Nephron progenitor cell (in vitro differentiated cells): ENCODE measurements at regions not wholly inside any gene's neighbourhood (a gene's known extent, or its start where the extent isn't known, plus 50 kb on each side); places are given as distances from the start of the nearest gene placed in this dataset.

Source experiments
- DNase-seq: peaks from one replicate; pipeline ENCODE4 v3.0.0; 2021
- H3K27ac Mint-ChIP-seq: 2 replicates; pipeline ENCODE4 v1.8.0; 2021; ENCODE audit warnings: mild to moderate bottlenecking, moderate library complexity, mixed read lengths
- H3K27me3 Mint-ChIP-seq: 2 replicates; pipeline ENCODE4 v1.8.0; 2021; ENCODE audit warnings: mild to moderate bottlenecking, low read depth, mixed read lengths; ENCODE audit not compliant: poor library complexity
- H3K36me3 Mint-ChIP-seq: 2 replicates; pipeline ENCODE4 v1.8.0; 2021; ENCODE audit warnings: low read depth, mixed read lengths
- H3K4me1 Mint-ChIP-seq: 2 replicates; pipeline ENCODE4 v1.8.0; 2021; ENCODE audit warnings: mixed read lengths
- H3K4me3 Mint-ChIP-seq: 2 replicates; pipeline ENCODE4 v1.8.0; 2021; ENCODE audit warnings: mild to moderate bottlenecking, moderate library complexity, mixed read lengths
- H3K9me3 Mint-ChIP-seq: 2 replicates; pipeline ENCODE4 v1.8.0; 2021; ENCODE audit warnings: mild to moderate bottlenecking, moderate library complexity, mixed read lengths
- TF ChIP-seq, protein P1 (sequence below): fragments of 200-600 bp; sonication (generic); IDR thresholded peaks from 2 replicates; pipeline ENCODE4 v1.5.0; 2021; ENCODE audit warnings: antibody characterized with exemption

DNA sequence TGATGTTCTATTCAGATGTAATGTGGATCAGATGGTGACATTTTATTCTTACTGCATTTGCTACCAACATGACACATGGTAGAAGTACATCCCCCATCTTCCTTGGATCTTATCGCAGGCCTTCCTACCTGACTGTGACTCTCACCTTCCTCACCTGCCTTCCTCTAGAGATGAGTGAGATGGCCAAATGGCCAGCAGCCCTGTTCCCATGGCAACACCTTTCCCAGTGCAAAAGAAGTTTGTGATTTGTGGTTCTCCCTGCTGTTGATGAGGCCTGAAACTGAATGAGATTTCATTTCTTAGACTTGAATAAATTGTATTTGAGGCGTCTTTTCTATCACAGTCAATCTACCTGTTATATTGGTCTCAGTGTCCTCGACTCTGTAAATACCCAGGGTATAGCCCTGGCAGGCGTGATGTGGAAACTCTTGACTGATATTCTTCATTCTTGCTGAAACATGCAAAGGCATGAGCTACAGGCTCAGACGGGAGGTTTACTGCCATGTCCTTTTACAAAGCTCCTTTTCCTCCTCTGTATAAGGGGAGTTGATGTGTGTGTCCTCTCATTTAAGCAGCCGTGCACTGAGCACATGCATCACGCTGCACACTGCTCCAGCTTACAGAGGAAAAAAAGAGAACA, 440.7 kb upstream of the AKR1E2 start:
- no peaks in the 10 kb centered on the region for H3K9me3 Mint-ChIP-seq
- TF ChIP-seq, protein P1, sequence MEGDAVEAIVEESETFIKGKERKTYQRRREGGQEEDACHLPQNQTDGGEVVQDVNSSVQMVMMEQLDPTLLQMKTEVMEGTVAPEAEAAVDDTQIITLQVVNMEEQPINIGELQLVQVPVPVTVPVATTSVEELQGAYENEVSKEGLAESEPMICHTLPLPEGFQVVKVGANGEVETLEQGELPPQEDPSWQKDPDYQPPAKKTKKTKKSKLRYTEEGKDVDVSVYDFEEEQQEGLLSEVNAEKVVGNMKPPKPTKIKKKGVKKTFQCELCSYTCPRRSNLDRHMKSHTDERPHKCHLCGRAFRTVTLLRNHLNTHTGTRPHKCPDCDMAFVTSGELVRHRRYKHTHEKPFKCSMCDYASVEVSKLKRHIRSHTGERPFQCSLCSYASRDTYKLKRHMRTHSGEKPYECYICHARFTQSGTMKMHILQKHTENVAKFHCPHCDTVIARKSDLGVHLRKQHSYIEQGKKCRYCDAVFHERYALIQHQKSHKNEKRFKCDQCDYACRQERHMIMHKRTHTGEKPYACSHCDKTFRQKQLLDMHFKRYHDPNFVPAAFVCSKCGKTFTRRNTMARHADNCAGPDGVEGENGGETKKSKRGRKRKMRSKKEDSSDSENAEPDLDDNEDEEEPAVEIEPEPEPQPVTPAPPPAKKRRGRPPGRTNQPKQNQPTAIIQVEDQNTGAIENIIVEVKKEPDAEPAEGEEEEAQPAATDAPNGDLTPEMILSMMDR = no peak
- H3K4me3 Mint-ChIP-seq = no peak overlapping the region
- H3K27me3 Mint-ChIP-seq = peaks cover 3% of the 10 kb centered on the region
- no peak for DNase-seq
- H3K4me1 Mint-ChIP-seq = peaks cover 45% of the 10 kb centered on the region
- H3K27ac Mint-ChIP-seq = peak overlapping the region; percentile 7
- no peaks in the 10 kb centered on the region for H3K36me3 Mint-ChIP-seq

DNA sequence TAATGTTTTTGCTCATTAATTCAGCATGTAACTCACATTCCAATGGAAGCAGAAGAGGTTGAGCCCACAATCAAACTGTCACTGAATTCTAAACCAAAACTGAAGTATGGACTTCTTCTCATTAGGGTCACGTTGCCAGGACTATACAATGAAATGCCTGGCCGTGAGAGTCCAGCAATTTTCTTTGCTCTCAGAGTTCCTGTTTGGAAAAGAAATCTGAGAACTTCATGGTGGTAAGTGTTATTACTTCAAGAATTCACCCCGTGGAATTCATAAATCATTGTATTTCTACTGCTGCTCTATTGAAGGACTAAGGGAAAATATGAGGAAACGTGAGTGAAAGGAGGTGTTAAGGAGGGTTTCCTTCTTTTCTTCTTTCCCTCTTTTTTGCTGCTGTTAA, 441.8 kb upstream of the AKR1E2 start:
- H3K4me3 Mint-ChIP-seq = peak overlapping the region; percentile 55
- DNase-seq = peak; percentile 18
- no peaks in the 10 kb centered on the region for H3K36me3 Mint-ChIP-seq
- H3K9me3 Mint-ChIP-seq = no peaks in the 10 kb centered on the region
- H3K27ac Mint-ChIP-seq = peak overlapping the region; percentile 93
- peaks cover 45% of the 10 kb centered on the region for H3K4me1 Mint-ChIP-seq
- TF ChIP-seq, protein P1 = no peak
- peaks cover 3% of the 10 kb centered on the region for H3K27me3 Mint-ChIP-seq

DNA sequence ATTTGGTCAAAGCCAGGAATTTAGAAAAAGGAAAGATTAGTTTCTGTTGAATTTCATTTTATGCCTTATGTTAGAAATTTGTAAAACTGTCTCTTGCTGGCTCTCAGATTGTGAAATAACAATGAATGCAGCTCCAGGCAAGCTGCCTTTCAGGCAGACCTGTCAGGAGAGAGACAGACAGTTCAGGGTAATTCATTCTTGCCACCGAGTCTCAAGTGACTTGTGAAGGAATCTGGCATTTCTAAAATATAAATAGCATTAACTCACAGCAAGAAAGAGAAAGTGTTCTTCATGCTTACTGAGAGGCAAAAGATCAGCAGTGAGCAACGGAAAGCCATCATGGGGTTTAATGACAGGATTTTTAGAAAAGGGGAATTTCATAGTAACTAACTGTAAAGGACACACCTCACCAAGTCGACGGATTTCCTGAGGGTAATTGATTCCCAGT, 442.3 kb upstream of the AKR1E2 start:
- no peaks in the 10 kb centered on the region for H3K9me3 Mint-ChIP-seq
- peak overlapping the region; percentile 93 for H3K27ac Mint-ChIP-seq
- peak overlapping the region; percentile 55 for H3K4me3 Mint-ChIP-seq
- TF ChIP-seq, protein P1 = no peak
- H3K27me3 Mint-ChIP-seq = peaks cover 3% of the 10 kb centered on the region
- DNase-seq = no peak
- H3K4me1 Mint-ChIP-seq = peaks cover 45% of the 10 kb centered on the region
- H3K36me3 Mint-ChIP-seq = no peaks in the 10 kb centered on the region

DNA sequence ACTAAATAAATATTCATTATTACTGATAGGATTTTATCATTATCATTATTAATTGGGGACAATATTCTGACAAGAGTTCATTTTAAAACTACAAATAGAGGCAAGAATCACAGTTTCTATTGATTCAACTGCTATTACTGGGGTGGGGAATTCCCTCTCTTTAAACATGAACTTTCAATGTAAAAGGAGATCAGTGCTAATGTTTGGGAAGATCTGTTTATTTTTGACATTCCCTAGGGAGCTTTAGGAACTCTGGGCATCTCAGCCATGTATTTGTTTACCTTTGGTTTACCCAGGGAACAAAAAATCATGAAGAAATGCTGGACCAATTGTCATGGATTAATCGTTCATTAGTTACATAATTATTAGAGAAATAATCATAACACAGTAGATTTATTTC, 443.2 kb upstream of the AKR1E2 start:
- TF ChIP-seq, protein P1 = no peak
- H3K9me3 Mint-ChIP-seq = peaks cover 3% of the 10 kb centered on the region
- H3K27me3 Mint-ChIP-seq = peaks cover 3% of the 10 kb centered on the region
- H3K4me3 Mint-ChIP-seq = peak overlapping the region; percentile 54
- no peaks in the 10 kb centered on the region for H3K36me3 Mint-ChIP-seq
- no peak overlapping the region for H3K27ac Mint-ChIP-seq
- H3K4me1 Mint-ChIP-seq = peaks cover 45% of the 10 kb centered on the region
- no peak for DNase-seq

DNA sequence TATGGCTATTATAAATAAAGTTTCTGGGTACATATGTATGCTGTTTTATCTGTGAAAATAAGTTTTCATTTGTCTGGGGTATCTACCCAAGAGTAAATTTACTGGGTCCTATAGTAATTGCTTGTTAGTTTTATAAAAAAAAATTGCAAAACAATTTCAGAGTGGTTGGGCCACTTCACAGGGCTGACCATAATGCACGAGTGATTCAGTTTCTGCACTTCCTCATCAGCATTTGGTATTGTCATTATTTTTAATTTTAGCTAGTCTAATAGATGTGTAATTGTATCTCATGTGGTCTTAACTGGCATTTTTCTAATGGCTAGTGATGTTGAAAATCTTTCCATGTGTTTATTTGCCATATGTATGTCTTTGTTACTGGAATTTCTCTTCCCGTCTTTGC, 452.4 kb upstream of the AKR1E2 start:
- TF ChIP-seq, protein P1 = no peak
- Mint-ChIP-seq H3K27ac (no peak overlapping the region), H3K27me3 (no peaks in the 10 kb centered on the region), H3K4me3 (no peak overlapping the region), H3K9me3 (peaks cover 9% of the 10 kb centered on the region), H3K36me3 (no peaks in the 10 kb centered on the region), H3K4me1 (peaks cover 48% of the 10 kb centered on the region)
- no peak for DNase-seq

DNA sequence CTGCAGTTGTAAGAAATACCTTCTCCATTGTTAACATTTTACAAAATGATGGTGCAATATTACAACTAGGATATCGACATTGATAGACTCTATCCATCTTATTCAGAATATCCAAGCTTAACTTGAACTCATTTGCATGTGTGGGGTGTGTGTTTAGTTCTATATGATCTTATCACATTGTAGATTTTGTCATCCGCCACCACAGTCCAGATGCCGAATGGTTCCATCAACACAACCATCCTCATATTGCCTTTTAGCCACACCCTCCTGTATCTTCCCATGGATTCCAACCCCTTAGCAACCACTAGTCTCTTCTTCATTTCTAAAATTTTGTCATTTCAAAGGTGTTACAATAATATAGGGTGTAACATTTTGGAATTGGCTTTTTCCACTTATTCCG, 452.9 kb upstream of the AKR1E2 start:
- Mint-ChIP-seq H3K36me3 (no peaks in the 10 kb centered on the region), H3K9me3 (peaks cover 11% of the 10 kb centered on the region), H3K27me3 (no peaks in the 10 kb centered on the region), H3K27ac (no peak overlapping the region), H3K4me1 (peaks cover 48% of the 10 kb centered on the region), H3K4me3 (no peak overlapping the region)
- DNase-seq = no peak
- TF ChIP-seq, protein P1 = no peak
